ENCODE measurements at regions not wholly inside any gene's neighbourhood (a gene's known extent, or its start where the extent isn't known, plus 50 kb on each side); places are given as distances from the start of the nearest gene placed in this dataset.

DNA sequence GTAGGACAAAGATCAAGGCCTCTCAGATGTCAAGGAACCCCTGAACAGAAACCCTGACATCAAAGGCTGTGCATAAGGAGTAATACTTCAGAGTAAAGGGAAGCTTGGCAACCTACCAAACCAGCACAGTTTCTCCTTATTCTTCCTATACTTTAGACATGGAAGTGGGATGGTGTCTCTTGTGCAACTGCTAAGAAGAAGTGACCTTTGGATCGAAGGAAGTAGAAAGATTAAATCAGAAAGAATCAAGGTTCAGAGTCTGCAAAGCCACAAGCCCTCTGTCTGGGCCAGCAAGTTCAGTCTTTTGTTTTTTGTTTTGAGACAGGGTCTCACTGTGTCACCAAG lies 66.2 kb upstream of the SLC39A10 start:
- H3K27me3 ChIP-seq (ENCODE audit: low read length): no peaks in the 10 kb centered on the region
- H3K79me2 ChIP-seq (ENCODE audit: low read length): no peaks in the 10 kb centered on the region
- no peaks in the 10 kb centered on the region for H3F3A ChIP-seq (ENCODE audit: low read length, unreplicated experiment)
- no peak overlapping the region for H3K4me2 ChIP-seq (ENCODE audit: low read length)
- ChIA-PET CTCF (no interaction called here), POLR2A (ENCODE audit: unreplicated experiment) (no interaction called here)
- no peak overlapping the region for H3K27ac ChIP-seq (ENCODE audit: low read length)
- intact Hi-C loops (cut with micrococcal nuclease): no loop called here
- no peak for ATAC-seq
- no TSS peak for BruUV-seq (replicated peaks)
- no peaks in the 10 kb centered on the region for H3K4me1 ChIP-seq (ENCODE audit: insufficient read depth, low read length)
- H3K4me3 ChIP-seq (ENCODE audit: low read length): no peak overlapping the region
- no peak for TF ChIP-seq EZH2phosphoT487 (IDR thresholded peaks at IDR 0.05; ENCODE audit: borderline replicate concordance, low read length)
- no peak for TF ChIP-seq EZH2 (IDR thresholded peaks at IDR 0.05; ENCODE audit: low read length, unreplicated experiment)
- TF ChIP-seq, protein P1, sequence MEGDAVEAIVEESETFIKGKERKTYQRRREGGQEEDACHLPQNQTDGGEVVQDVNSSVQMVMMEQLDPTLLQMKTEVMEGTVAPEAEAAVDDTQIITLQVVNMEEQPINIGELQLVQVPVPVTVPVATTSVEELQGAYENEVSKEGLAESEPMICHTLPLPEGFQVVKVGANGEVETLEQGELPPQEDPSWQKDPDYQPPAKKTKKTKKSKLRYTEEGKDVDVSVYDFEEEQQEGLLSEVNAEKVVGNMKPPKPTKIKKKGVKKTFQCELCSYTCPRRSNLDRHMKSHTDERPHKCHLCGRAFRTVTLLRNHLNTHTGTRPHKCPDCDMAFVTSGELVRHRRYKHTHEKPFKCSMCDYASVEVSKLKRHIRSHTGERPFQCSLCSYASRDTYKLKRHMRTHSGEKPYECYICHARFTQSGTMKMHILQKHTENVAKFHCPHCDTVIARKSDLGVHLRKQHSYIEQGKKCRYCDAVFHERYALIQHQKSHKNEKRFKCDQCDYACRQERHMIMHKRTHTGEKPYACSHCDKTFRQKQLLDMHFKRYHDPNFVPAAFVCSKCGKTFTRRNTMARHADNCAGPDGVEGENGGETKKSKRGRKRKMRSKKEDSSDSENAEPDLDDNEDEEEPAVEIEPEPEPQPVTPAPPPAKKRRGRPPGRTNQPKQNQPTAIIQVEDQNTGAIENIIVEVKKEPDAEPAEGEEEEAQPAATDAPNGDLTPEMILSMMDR (conservative IDR thresholded peaks at IDR 0.05; ENCODE audit: low read depth, low read length): no peak
- H3K36me3 ChIP-seq (ENCODE audit: low read depth, low read length): no peaks in the 10 kb centered on the region
- no peak for DNase-seq
- H3K9me3 ChIP-seq (ENCODE audit: low read length): no peaks in the 10 kb centered on the region
- no peak overlapping the region for H2AFZ ChIP-seq (ENCODE audit: low read length)
- no peaks in the 10 kb centered on the region for H4K20me1 ChIP-seq (ENCODE audit: low read length)
- no peaks in the 10 kb centered on the region for H3K9me2 ChIP-seq (replicated peaks; ENCODE audit: low read length)
- no peak overlapping the region for H3K9ac ChIP-seq (ENCODE audit: low read length)

DNA sequence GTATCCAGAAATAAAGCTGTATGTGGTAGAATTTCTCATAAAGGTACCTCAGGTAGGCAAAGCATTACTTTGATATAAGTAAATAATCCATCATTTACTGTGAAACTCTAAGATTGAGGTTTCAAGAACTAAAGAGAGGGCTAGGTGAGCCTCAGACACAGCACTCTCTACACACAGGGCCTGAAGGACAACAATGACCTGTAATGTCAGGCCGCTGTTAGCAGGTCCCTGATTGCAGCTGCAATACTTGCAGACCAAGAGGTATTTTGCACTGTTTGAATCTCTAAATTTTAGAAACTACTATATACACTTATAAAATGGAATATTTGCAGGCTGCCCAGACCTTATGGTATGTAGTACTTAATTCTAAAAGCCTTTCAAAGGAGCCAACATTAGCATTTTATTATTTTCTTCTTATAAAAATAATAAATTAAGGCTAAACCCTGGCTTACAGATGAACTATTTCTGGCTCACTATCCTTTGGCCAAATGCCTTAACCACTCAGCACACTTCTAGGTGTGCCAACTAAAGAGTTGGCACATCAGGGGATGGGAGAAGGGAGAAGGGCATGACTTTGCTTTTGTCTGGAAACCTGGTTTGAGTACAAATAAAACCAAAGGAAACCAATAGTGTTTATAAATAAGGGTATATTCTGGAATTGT lies 66.7 kb upstream of the SLC39A10 start:
- H3K27ac ChIP-seq (ENCODE audit: low read length): no peak overlapping the region
- no peaks in the 10 kb centered on the region for H4K20me1 ChIP-seq (ENCODE audit: low read length)
- ChIA-PET CTCF (no interaction called here), POLR2A (ENCODE audit: unreplicated experiment) (no interaction called here)
- BruUV-seq (replicated peaks): no TSS peak
- DNase-seq (no peak), ATAC-seq (no peak)
- no peaks in the 10 kb centered on the region for H3K9me2 ChIP-seq (replicated peaks; ENCODE audit: low read length)
- no peak overlapping the region for H2AFZ ChIP-seq (ENCODE audit: low read length)
- H3K4me3 ChIP-seq (ENCODE audit: low read length): no peak overlapping the region
- TF ChIP-seq EZH2phosphoT487 (IDR thresholded peaks at IDR 0.05; ENCODE audit: borderline replicate concordance, low read length) (no peak), EZH2 (IDR thresholded peaks at IDR 0.05; ENCODE audit: low read length, unreplicated experiment) (no peak)
- TF ChIP-seq, protein P1 (conservative IDR thresholded peaks at IDR 0.05; ENCODE audit: low read depth, low read length): no peak
- H3K36me3 ChIP-seq (ENCODE audit: low read depth, low read length): no peaks in the 10 kb centered on the region
- no peak overlapping the region for H3K4me2 ChIP-seq (ENCODE audit: low read length)
- no peaks in the 10 kb centered on the region for H3K9me3 ChIP-seq (ENCODE audit: low read length)
- no peaks in the 10 kb centered on the region for H3K79me2 ChIP-seq (ENCODE audit: low read length)
- H3K9ac ChIP-seq (ENCODE audit: low read length): no peak overlapping the region
- no peaks in the 10 kb centered on the region for H3F3A ChIP-seq (ENCODE audit: low read length, unreplicated experiment)
- intact Hi-C loops (cut with micrococcal nuclease): no loop called here
- no peaks in the 10 kb centered on the region for H3K27me3 ChIP-seq (ENCODE audit: low read length)
- H3K4me1 ChIP-seq (ENCODE audit: insufficient read depth, low read length): no peaks in the 10 kb centered on the region

DNA sequence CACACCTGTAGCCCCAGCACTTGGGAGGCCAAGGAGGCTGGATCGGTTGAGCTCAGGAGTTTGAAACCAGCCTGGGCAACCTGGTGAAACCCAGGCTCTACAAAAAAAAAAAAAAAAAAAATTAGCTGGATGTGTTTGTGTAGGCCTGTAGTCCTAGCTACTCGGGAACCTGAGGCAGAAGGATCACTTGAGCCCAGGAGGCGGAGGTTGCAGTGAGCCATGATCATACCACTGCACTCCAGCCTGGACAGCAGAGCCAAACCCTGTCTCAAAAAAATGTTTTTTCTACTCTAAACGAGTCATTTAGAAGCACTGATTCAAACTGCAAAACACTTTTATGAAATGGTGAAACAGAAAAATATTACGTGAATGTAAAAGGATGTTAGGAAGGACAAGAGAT lies 69.1 kb upstream of the SLC39A10 start:
- H4K20me1 ChIP-seq (ENCODE audit: low read length): no peaks in the 10 kb centered on the region
- ATAC-seq (no peak), DNase-seq (no peak)
- intact Hi-C loops (cut with micrococcal nuclease): no loop called here
- no peaks in the 10 kb centered on the region for H3K9me2 ChIP-seq (replicated peaks; ENCODE audit: low read length)
- CTCF ChIA-PET: no interaction called here
- H3K9me3 ChIP-seq (ENCODE audit: low read length): no peaks in the 10 kb centered on the region
- no TSS peak for BruUV-seq (replicated peaks)
- no peaks in the 10 kb centered on the region for H3K27me3 ChIP-seq (ENCODE audit: low read length)
- H3F3A ChIP-seq (ENCODE audit: low read length, unreplicated experiment): no peaks in the 10 kb centered on the region
- no peak overlapping the region for H3K4me2 ChIP-seq (ENCODE audit: low read length)
- no peak overlapping the region for H3K27ac ChIP-seq (ENCODE audit: low read length)
- no peaks in the 10 kb centered on the region for H3K36me3 ChIP-seq (ENCODE audit: low read depth, low read length)
- no peak overlapping the region for H3K9ac ChIP-seq (ENCODE audit: low read length)
- POLR2A ChIA-PET (ENCODE audit: unreplicated experiment): no interaction called here
- H3K79me2 ChIP-seq (ENCODE audit: low read length): no peaks in the 10 kb centered on the region
- TF ChIP-seq EZH2phosphoT487 (IDR thresholded peaks at IDR 0.05; ENCODE audit: borderline replicate concordance, low read length) (no peak), EZH2 (IDR thresholded peaks at IDR 0.05; ENCODE audit: low read length, unreplicated experiment) (no peak)
- TF ChIP-seq, protein P1 (conservative IDR thresholded peaks at IDR 0.05; ENCODE audit: low read depth, low read length): no peak
- no peak overlapping the region for H2AFZ ChIP-seq (ENCODE audit: low read length)
- no peaks in the 10 kb centered on the region for H3K4me1 ChIP-seq (ENCODE audit: insufficient read depth, low read length)
- H3K4me3 ChIP-seq (ENCODE audit: low read length): no peak overlapping the region
